SK-N-SH (cell line): ENCODE measurements at regions not wholly inside any gene's neighbourhood (a gene's known extent, or its start where the extent isn't known, plus 50 kb on each side); places are given as distances from the start of the nearest gene placed in this dataset.

Experiments used
- CTCF ChIP-seq: fragments of 200-600 bp; sonication (generic); IDR thresholded peaks from 2 replicates; pipeline ENCODE4 v1.6.1; 2017; ENCODE audit warnings: antibody characterized with exemption, mild to moderate bottlenecking, moderate library complexity
- EP300 ChIP-seq, 2 experiments: IDR thresholded peaks; 2 replicates each; pipeline versions ENCODE4 v1.4.0 to v1.6.1; 2012; ENCODE audit warnings: borderline replicate concordance in 1 of 2, low read depth in 1 of 2, low read length in 1 of 2
- GABPA ChIP-seq: IDR thresholded peaks from 2 replicates; pipeline ENCODE4 v1.4.0; 2012; ENCODE audit warnings: low read depth, mild to moderate bottlenecking
- MXI1 ChIP-seq: IDR thresholded peaks from 2 replicates; pipeline ENCODE4 v1.6.1; 2012; ENCODE audit warnings: mild to moderate bottlenecking, low read depth, low read length, improper control_type of control experiment
- RCOR1 ChIP-seq: fragments of 150-350 bp; IDR thresholded peaks from 2 replicates; pipeline ENCODE4 v1.6.1; 2017; ENCODE audit warnings: antibody characterized with exemption, low read length
- RFX5 ChIP-seq: IDR thresholded peaks from 2 replicates; pipeline ENCODE4 v1.6.1; 2012; ENCODE audit warnings: mild to moderate bottlenecking, improper control_type of control experiment, low read length
- SIN3A ChIP-seq: IDR thresholded peaks from 2 replicates; pipeline ENCODE4 v1.6.1; 2012; ENCODE audit warnings: low read depth, mild to moderate bottlenecking, low read length, moderate library complexity, borderline replicate concordance
- SMC3 ChIP-seq: IDR thresholded peaks from 2 replicates; pipeline ENCODE4 v1.6.1; 2012; ENCODE audit warnings: low read depth, low read length, improper control_type of control experiment
- TCF12 ChIP-seq: IDR thresholded peaks from 2 replicates; pipeline ENCODE4 v1.4.0; 2012
- USF1 ChIP-seq: IDR thresholded peaks from 2 replicates; pipeline ENCODE4 v1.4.0; 2012; ENCODE audit warnings: low read depth, borderline replicate concordance
- USF2 ChIP-seq: fragments of 150-350 bp; IDR thresholded peaks from 2 replicates; pipeline ENCODE4 v1.6.1; 2017; ENCODE audit warnings: antibody characterized with exemption, low read length, low read depth, borderline replicate concordance
- ZBTB33 ChIP-seq: IDR thresholded peaks from 2 replicates; pipeline ENCODE4 v1.4.0; 2012; ENCODE audit warnings: low read depth, borderline replicate concordance

GRCh38 chr2:81786811-81787210 lies 1482.3 kb upstream of the LRRTM1 start:
- TF ChIP-seq CTCF (no peak), MXI1 (no peak), SMC3 (no peak), ZBTB33 (no peak), TCF12 (no peak), USF2 (no peak), GABPA (no peak), EP300 (IDR thresholded peaks at IDR 0.05; ENCODE audit: borderline replicate concordance in 1 of 2, low read depth in 1 of 2, low read length in 1 of 2) (no peak), RFX5 (no peak), USF1 (no peak), RCOR1 (no peak), SIN3A (no peak)
